CD4-positive, CD25-positive, alpha-beta regulatory T cell (primary cell): ENCODE measurements at regions not wholly inside any gene's neighbourhood (a gene's known extent, or its start where the extent isn't known, plus 50 kb on each side); places are given as distances from the start of the nearest gene placed in this dataset.

ENCODE experiments used
- ATAC-seq, 2 donors: fragments of 150-1000 bp; cut with Tn5 transposase; one replicate each; pipeline ENCODE4 v1.10.0; 2021; ENCODE audit warnings: low read depth in 2 of 2, moderate number of reproducible peaks in 2 of 2, moderate library complexity in 1 of 2
- DNase-seq, 3 donors: peaks; one replicate each; pipeline versions ENCODE4 v3.0.0 to v3.0.0-alpha.2; 2012 to 2022; ENCODE audit warnings: mixed read lengths in 1 of 3
- H3K27ac ChIP-seq: one replicate; pipeline ENCODE4 v1.7.0; 2013; ENCODE audit warnings: mild to moderate bottlenecking, low read length; ENCODE audit not compliant: insufficient read depth, poor library complexity, severe bottlenecking
- H3K27me3 ChIP-seq: one replicate; pipeline ENCODE4 v1.7.0; 2013; ENCODE audit warnings: low read length; ENCODE audit not compliant: control insufficient read depth, insufficient read depth
- H3K36me3 ChIP-seq: one replicate; pipeline ENCODE4 v1.7.0; 2013; ENCODE audit warnings: mild to moderate bottlenecking, low read length, moderate library complexity; ENCODE audit not compliant: control insufficient read depth, insufficient read depth
- H3K4me1 ChIP-seq: 2 replicates; pipeline ENCODE4 v1.7.0; 2013; ENCODE audit warnings: mild to moderate bottlenecking, low read length; ENCODE audit not compliant: insufficient read depth, control insufficient read depth, poor library complexity, severe bottlenecking
- H3K4me3 ChIP-seq: one replicate; pipeline ENCODE4 v1.7.0; 2013; ENCODE audit warnings: low read depth, mild to moderate bottlenecking, low read length, moderate library complexity
- H3K9me3 ChIP-seq, 2 experiments: 1 replicate in 1 of 2; 2 replicates in 1 of 2; pipeline ENCODE4 v1.7.0; 2013; ENCODE audit warnings: low read length in 2 of 2, mild to moderate bottlenecking in 1 of 2, moderate library complexity in 1 of 2; ENCODE audit not compliant: control insufficient read depth in 2 of 2
- H3K27ac Mint-ChIP-seq, 3 donors: one replicate each; pipeline ENCODE4 v1.8.0; 2020 to 2022; ENCODE audit warnings: mild to moderate bottlenecking in 3 of 3, mixed read lengths in 3 of 3, moderate library complexity in 2 of 3
- H3K27me3 Mint-ChIP-seq: one replicate; pipeline ENCODE4 v1.8.0; 2022; ENCODE audit warnings: mild to moderate bottlenecking, mixed read lengths
- H3K36me3 Mint-ChIP-seq: one replicate; pipeline ENCODE4 v1.8.0; 2020; ENCODE audit warnings: mixed read lengths
- H3K4me1 Mint-ChIP-seq, 4 donors: one replicate each; pipeline ENCODE4 v1.8.0; 2020 to 2022; ENCODE audit warnings: mixed read lengths in 4 of 4, mild to moderate bottlenecking in 1 of 4
- H3K4me3 Mint-ChIP-seq, 4 donors: one replicate each; pipeline ENCODE4 v1.8.0; 2020 to 2022; ENCODE audit warnings: mild to moderate bottlenecking in 4 of 4, mixed read lengths in 4 of 4, moderate library complexity in 3 of 4
- H3K9me3 Mint-ChIP-seq, 7 donors: one replicate each; pipeline ENCODE4 v1.8.0; 2020 to 2022; ENCODE audit warnings: mixed read lengths in 7 of 7, mild to moderate bottlenecking in 3 of 7, moderate library complexity in 2 of 7

DNA sequence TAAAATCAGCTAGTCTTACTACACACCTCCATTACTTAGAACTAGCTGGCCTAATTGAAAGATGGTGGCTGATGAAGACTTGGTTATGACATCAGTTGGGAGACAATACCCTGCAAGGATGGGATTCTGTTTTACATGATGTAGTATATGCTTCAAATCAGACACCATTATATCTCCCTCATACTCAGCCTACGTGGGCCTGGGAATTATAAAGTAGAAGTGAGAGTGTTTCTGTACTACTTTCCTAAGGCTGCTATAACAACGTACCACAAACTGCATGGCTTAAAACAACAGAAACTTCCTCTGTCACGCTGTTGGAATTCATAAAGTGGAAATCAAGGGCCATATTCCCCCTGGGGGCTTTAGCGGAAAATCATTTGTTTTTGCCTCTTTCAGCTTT, 190.4 kb downstream of the PAH start:
- peaks cover 0 to 3% (median 0%) of the 10 kb centered on the region in 7 donors for H3K9me3 Mint-ChIP-seq
- H3K27ac Mint-ChIP-seq = no peak overlapping the region
- Histone ChIP-seq H3K36me3 (no peaks in the 10 kb centered on the region), H3K27me3 (no peaks in the 10 kb centered on the region), H3K4me3 (no peak overlapping the region), H3K27ac (no peak overlapping the region), H3K9me3 (no peaks in the 10 kb centered on the region), H3K4me1 (no peaks in the 10 kb centered on the region)
- no peaks in the 10 kb centered on the region for H3K36me3 Mint-ChIP-seq
- H3K27me3 Mint-ChIP-seq = no peaks in the 10 kb centered on the region
- no peak overlapping the region for H3K4me3 Mint-ChIP-seq
- ATAC-seq (no peak), DNase-seq (no peak)
- H3K4me1 Mint-ChIP-seq = no peaks in the 10 kb centered on the region

DNA sequence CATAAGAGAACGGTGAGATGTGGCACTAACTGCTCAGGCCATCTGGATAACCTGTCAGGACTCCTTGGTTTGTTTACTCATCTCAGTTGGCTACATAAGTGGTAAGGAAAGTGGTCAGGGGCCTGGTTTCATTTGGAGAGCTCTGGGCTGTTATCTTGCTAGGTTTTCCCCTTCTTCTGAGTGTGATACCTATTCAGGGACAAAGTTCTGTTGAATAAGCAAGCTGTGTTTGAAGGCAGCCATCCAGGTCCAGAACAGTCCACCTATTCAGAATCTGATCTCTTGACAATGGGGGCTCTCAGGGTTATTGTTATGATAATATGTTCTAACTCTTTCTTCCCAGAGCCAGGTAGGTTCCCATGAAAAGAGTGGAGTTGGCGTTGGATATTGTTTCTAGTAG, 194.9 kb downstream of the PAH start:
- Mint-ChIP-seq H3K4me3 (no peak overlapping the region), H3K9me3 (peaks cover 0 to 3% (median 0%) of the 10 kb centered on the region in 7 donors), H3K27ac (no peak overlapping the region), H3K4me1 (no peaks in the 10 kb centered on the region), H3K36me3 (no peaks in the 10 kb centered on the region), H3K27me3 (peaks cover 6% of the 10 kb centered on the region)
- Histone ChIP-seq H3K27ac (no peak overlapping the region), H3K4me3 (no peak overlapping the region), H3K27me3 (peaks cover 2% of the 10 kb centered on the region), H3K36me3 (no peaks in the 10 kb centered on the region), H3K9me3 (no peaks in the 10 kb centered on the region), H3K4me1 (no peaks in the 10 kb centered on the region)
- DNase-seq (no peak), ATAC-seq (no peak)

- Mint-ChIP-seq H3K4me3 (no peak overlapping the region), H3K27ac (no peak overlapping the region)
- no peak for ATAC-seq
These were observed 208.9 kb downstream of the PAH start for GRCh38 chr12:102708108-102708507.

DNA sequence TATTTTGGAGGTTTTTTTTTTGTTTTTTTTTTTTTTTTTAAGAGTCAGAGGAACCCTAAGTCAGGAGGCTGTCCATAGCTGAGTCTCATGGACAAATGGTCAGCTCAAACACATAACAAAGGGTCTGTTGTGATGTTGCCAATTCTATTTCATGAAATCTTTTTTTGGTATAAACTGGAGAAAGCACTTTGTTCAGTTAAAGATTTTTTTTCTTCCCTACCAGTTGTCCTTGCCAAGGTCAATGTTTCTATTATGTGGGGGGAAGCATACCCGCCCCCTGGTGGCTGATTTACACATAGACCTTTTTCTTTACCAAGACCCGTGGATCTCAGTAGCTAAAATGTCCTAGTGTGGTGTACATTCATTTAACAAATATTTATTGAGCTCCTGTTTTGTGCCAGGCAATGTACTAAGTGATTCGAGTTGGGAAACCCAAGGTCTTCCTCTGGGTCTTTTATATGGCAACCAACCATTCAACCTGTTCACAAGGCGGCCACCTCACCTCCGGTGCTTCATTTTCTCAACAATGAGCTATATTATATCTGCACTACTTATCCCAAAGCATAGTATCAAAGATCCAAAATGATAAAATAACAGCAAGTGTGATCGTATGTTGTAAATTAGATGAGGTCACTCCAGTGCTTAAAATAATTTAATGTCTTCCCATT, 214.5 kb downstream of the PAH start:
- Mint-ChIP-seq H3K4me3 (peak overlapping the region in 1 of 4 donors; percentile 45), H3K9me3 (peaks cover 0 to 3% (median 0%) of the 10 kb centered on the region in 7 donors), H3K4me1 (no peaks in the 10 kb centered on the region), H3K36me3 (no peaks in the 10 kb centered on the region), H3K27ac (no peak overlapping the region), H3K27me3 (peaks cover 12% of the 10 kb centered on the region)
- DNase-seq (peak in 2 of 3 donors; percentile 3 to 59), ATAC-seq (no peak)
- H3K36me3 ChIP-seq = no peaks in the 10 kb centered on the region
- H3K9me3 ChIP-seq = no peaks in the 10 kb centered on the region
- H3K4me3 ChIP-seq = no peak overlapping the region
- no peaks in the 10 kb centered on the region for H3K4me1 ChIP-seq
- no peaks in the 10 kb centered on the region for H3K27me3 ChIP-seq
- no peak overlapping the region for H3K27ac ChIP-seq

More at GRCh38 chr12:102708108-102708507, 208.9 kb downstream of the PAH start:
- DNase-seq = no peak
- Mint-ChIP-seq H3K9me3 (peaks cover 0 to 3% (median 0%) of the 10 kb centered on the region in 7 donors), H3K27me3 (peaks cover 6% of the 10 kb centered on the region), H3K4me1 (no peaks in the 10 kb centered on the region), H3K36me3 (no peaks in the 10 kb centered on the region)
- Histone ChIP-seq H3K9me3 (no peaks in the 10 kb centered on the region), H3K27ac (no peak overlapping the region), H3K4me3 (no peak overlapping the region), H3K36me3 (no peaks in the 10 kb centered on the region), H3K4me1 (no peaks in the 10 kb centered on the region), H3K27me3 (no peaks in the 10 kb centered on the region)

DNA sequence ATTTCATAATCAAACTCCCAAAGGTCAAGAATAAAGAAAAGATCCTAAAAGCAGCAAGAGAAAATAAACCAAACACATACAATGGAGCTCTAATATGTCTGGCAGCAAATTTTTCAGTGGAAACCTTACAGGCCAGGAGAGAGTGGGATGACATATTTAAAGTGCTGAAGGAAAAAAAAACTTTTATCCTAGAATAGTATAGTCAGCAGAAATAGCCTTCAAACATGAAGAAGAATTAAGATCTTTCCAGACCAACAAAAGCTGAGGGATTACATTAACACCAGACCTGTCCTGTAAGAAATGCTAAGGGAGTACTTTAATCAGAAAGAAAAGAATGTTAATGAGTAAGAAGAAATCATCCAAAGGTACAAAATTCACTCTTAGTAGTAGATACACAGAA, 215.7 kb upstream of the IGF1 start:
- Histone ChIP-seq H3K27ac (no peak overlapping the region), H3K4me1 (no peaks in the 10 kb centered on the region), H3K27me3 (no peaks in the 10 kb centered on the region), H3K9me3 (no peaks in the 10 kb centered on the region), H3K4me3 (no peak overlapping the region), H3K36me3 (no peaks in the 10 kb centered on the region)
- Mint-ChIP-seq H3K4me3 (no peak overlapping the region), H3K9me3 (peaks cover 0 to 5% (median 2%) of the 10 kb centered on the region in 7 donors), H3K36me3 (no peaks in the 10 kb centered on the region), H3K27me3 (peaks cover 6% of the 10 kb centered on the region), H3K27ac (peak overlapping the region in 1 of 3 donors; percentile 22), H3K4me1 (no peaks in the 10 kb centered on the region)
- DNase-seq (no peak), ATAC-seq (no peak)

GRCh38 chr12:102694903-102695302, 214.5 kb upstream of the IGF1 start:
- Mint-ChIP-seq H3K27me3 (peaks cover 4% of the 10 kb centered on the region), H3K27ac (no peak overlapping the region), H3K9me3 (peaks cover 0 to 5% (median 2%) of the 10 kb centered on the region in 7 donors), H3K4me1 (no peaks in the 10 kb centered on the region), H3K4me3 (no peak overlapping the region), H3K36me3 (no peaks in the 10 kb centered on the region)
- H3K9me3 ChIP-seq = no peaks in the 10 kb centered on the region
- H3K27ac ChIP-seq = no peak overlapping the region
- ATAC-seq (no peak), DNase-seq (no peak)
- no peaks in the 10 kb centered on the region for H3K4me1 ChIP-seq
- no peak overlapping the region for H3K4me3 ChIP-seq
- H3K27me3 ChIP-seq = no peaks in the 10 kb centered on the region
- no peaks in the 10 kb centered on the region for H3K36me3 ChIP-seq

GRCh38 chr12:102691773-102692555, 211.6 kb upstream of the IGF1 start:
- ATAC-seq (no peak), DNase-seq (no peak)
- Mint-ChIP-seq H3K27me3 (no peaks in the 10 kb centered on the region), H3K9me3 (peaks cover 0 to 5% (median 0%) of the 10 kb centered on the region in 7 donors), H3K36me3 (no peaks in the 10 kb centered on the region), H3K27ac (no peak overlapping the region), H3K4me3 (no peak overlapping the region), H3K4me1 (no peaks in the 10 kb centered on the region)
- Histone ChIP-seq H3K9me3 (no peaks in the 10 kb centered on the region), H3K27me3 (no peaks in the 10 kb centered on the region), H3K36me3 (no peaks in the 10 kb centered on the region), H3K4me1 (no peaks in the 10 kb centered on the region), H3K4me3 (no peak overlapping the region), H3K27ac (no peak overlapping the region)

GRCh38 chr12:102690253-102690652, 209.9 kb upstream of the IGF1 start:
- Histone ChIP-seq H3K36me3 (no peaks in the 10 kb centered on the region), H3K27me3 (no peaks in the 10 kb centered on the region), H3K4me3 (no peak overlapping the region), H3K9me3 (no peaks in the 10 kb centered on the region), H3K27ac (no peak overlapping the region), H3K4me1 (no peaks in the 10 kb centered on the region)
- Mint-ChIP-seq H3K27me3 (no peaks in the 10 kb centered on the region), H3K4me3 (no peak overlapping the region), H3K4me1 (no peaks in the 10 kb centered on the region), H3K9me3 (peaks cover 0 to 5% (median 0%) of the 10 kb centered on the region in 7 donors), H3K36me3 (no peaks in the 10 kb centered on the region), H3K27ac (no peak overlapping the region)
- no peak for DNase-seq
- ATAC-seq = no peak
